IMR-90 (cell line): ENCODE measurements at regions not wholly inside any gene's neighbourhood (a gene's known extent, or its start where the extent isn't known, plus 50 kb on each side); places are given as distances from the start of the nearest gene placed in this dataset.

Source experiments
- ATAC-seq: fragments of 200-7000 bp; cut with Tn5 transposase; 2 replicates; pipeline ENCODE4 v1.9.1; 2020; ENCODE audit warnings: low read depth, mild to moderate bottlenecking, moderate library complexity
- BruUV-seq: library from RNA; stranded (reverse); fragments of 400-500 nt; replicated peaks from 2 replicates; lab custom pipeline; 2021; lab: Mats Ljungman, UMichigan
- CTCF ChIA-PET: fragments of 300-600 bp; formaldehyde crosslinking; extraction: SDS; loops from one replicate; lab custom pipeline; 2021; ENCODE audit warnings: antibody characterized with exemption; lab: Yijun Ruan, JAX
- POLR2A ChIA-PET: fragments of 300-600 bp; sonication (Branson Sonifier 250); formaldehyde crosslinking; loops from one replicate; lab custom pipeline; 2022; ENCODE audit warnings: antibody characterized with exemption; ENCODE audit not compliant: unreplicated experiment; lab: Charles Lee
- DNase-seq: peaks from one replicate; pipeline ENCODE4 v3.0.0; 2013
- H2AFZ ChIP-seq: replicated peaks from 2 replicates; pipeline ENCODE3; 2013; ENCODE audit warnings: low read length, mild to moderate bottlenecking; ENCODE audit not compliant: poor library complexity
- H2AK5ac ChIP-seq: 2 replicates; pipeline ENCODE4 v1.6.1; 2013; ENCODE audit warnings: low read depth, low read length, inconsistent platforms
- H2AK9ac ChIP-seq: replicated peaks from 2 replicates; pipeline ENCODE3; 2013; ENCODE audit warnings: mild to moderate bottlenecking, low read depth, low read length, moderate library complexity; ENCODE audit not compliant: poor library complexity
- H2BK120ac ChIP-seq: 2 replicates; pipeline ENCODE4 v1.6.1; 2013; ENCODE audit warnings: low read depth, low read length, inconsistent platforms
- H2BK15ac ChIP-seq: 3 replicates; pipeline ENCODE4 v1.6.1; 2013; ENCODE audit warnings: low read depth, low read length, inconsistent platforms
- H2BK20ac ChIP-seq: 2 replicates; pipeline ENCODE4 v1.6.1; 2013; ENCODE audit warnings: low read depth, mild to moderate bottlenecking, inconsistent platforms, low read length, moderate library complexity
- H2BK5ac ChIP-seq: 2 replicates; pipeline ENCODE4 v1.6.1; 2013; ENCODE audit warnings: mild to moderate bottlenecking, low read depth, low read length, inconsistent platforms; ENCODE audit not compliant: poor library complexity, severe bottlenecking
- H3K14ac ChIP-seq: replicated peaks from 2 replicates; pipeline ENCODE4 v1.6.1; 2013; ENCODE audit warnings: low read depth, low read length, inconsistent platforms
- H3K18ac ChIP-seq: 2 replicates; pipeline ENCODE4 v1.6.1; 2013; ENCODE audit warnings: low read depth, low read length, control low read depth
- H3K23ac ChIP-seq: 2 replicates; pipeline ENCODE4 v1.6.1; 2013; ENCODE audit warnings: low read depth, low read length, inconsistent platforms
- H3K27ac ChIP-seq: 2 replicates; pipeline ENCODE4 v1.5.1; 2013; ENCODE audit warnings: mild to moderate bottlenecking, control low read depth, low read length; ENCODE audit not compliant: insufficient read depth
- H3K27me3 ChIP-seq: 2 replicates; pipeline ENCODE4 v1.6.1; 2013; ENCODE audit warnings: low read length; ENCODE audit not compliant: control insufficient read depth, insufficient read depth
- H3K36me3 ChIP-seq: 2 replicates; pipeline ENCODE4 v1.6.1; 2013; ENCODE audit warnings: low read length, mixed read lengths; ENCODE audit not compliant: control insufficient read depth, insufficient read depth
- H3K4ac ChIP-seq: 2 replicates; pipeline ENCODE4 v1.6.1; 2013; ENCODE audit warnings: low read depth, low read length, inconsistent platforms
- H3K4me1 ChIP-seq: 2 replicates; pipeline ENCODE4 v1.6.1; 2013; ENCODE audit warnings: low read length, mixed read lengths; ENCODE audit not compliant: control insufficient read depth, insufficient read depth
- H3K4me2 ChIP-seq: 2 replicates; pipeline ENCODE4 v1.6.1; 2013; ENCODE audit warnings: low read depth, mild to moderate bottlenecking, control low read depth, low read length, moderate library complexity
- H3K4me3 ChIP-seq: 2 replicates; pipeline ENCODE4 v1.5.1; 2013; ENCODE audit warnings: low read depth, mild to moderate bottlenecking, control low read depth, low read length, moderate library complexity; ENCODE audit not compliant: insufficient read depth
- H3K56ac ChIP-seq: 2 replicates; pipeline ENCODE4 v1.6.1; 2013; ENCODE audit warnings: low read length, inconsistent platforms; ENCODE audit not compliant: insufficient read depth; ENCODE audit errors: extremely low read depth
- H3K79me1 ChIP-seq, 2 experiments: 2 replicates each; pipeline ENCODE4 v1.6.1; 2013; ENCODE audit warnings: low read length in 2 of 2, inconsistent platforms in 1 of 2, low read depth in 1 of 2
- H3K9ac ChIP-seq: 2 replicates; pipeline ENCODE4 v1.6.1; 2013; ENCODE audit warnings: low read depth, low read length, control low read depth
- H3K9me1 ChIP-seq: 2 replicates; pipeline ENCODE4 v1.6.1; 2013; ENCODE audit warnings: low read length, inconsistent platforms; ENCODE audit not compliant: insufficient read depth
- H3K9me3 ChIP-seq: 2 replicates; pipeline ENCODE4 v1.6.1; 2013; ENCODE audit warnings: low read length; ENCODE audit not compliant: control insufficient read depth, insufficient read depth
- H4K20me1 ChIP-seq: 2 replicates; pipeline ENCODE4 v1.6.1; 2013; ENCODE audit warnings: low read length, inconsistent platforms; ENCODE audit not compliant: insufficient read depth
- H4K5ac ChIP-seq: 2 replicates; pipeline ENCODE4 v1.6.1; 2013; ENCODE audit warnings: mild to moderate bottlenecking, low read depth, low read length, control low read depth
- H4K8ac ChIP-seq, 2 experiments: 2 replicates each; pipeline ENCODE4 v1.6.1; 2013; ENCODE audit warnings: low read depth in 2 of 2, low read length in 2 of 2, control low read depth in 1 of 2, inconsistent platforms in 1 of 2
- H4K91ac ChIP-seq: 2 replicates; pipeline ENCODE4 v1.6.1; 2013; ENCODE audit warnings: low read depth, low read length, inconsistent platforms; ENCODE audit not compliant: insufficient read depth
- FOS ChIP-seq: fragments of 150-350 bp; IDR thresholded peaks from 2 replicates; pipeline ENCODE4 v1.6.1; 2016; ENCODE audit warnings: low read depth, low read length
- NFE2L2 ChIP-seq: fragments of 150-350 bp; IDR thresholded peaks from 2 replicates; pipeline ENCODE4 v1.6.1; 2016; ENCODE audit warnings: low read depth, mild to moderate bottlenecking, low read length
- WGBS, 2 experiments: methylation state at CpG; one replicate each; pipeline versions ENCODE4 v1.1.5 to v1.1.7; 2013; ENCODE audit warnings: missing lambda C conversion rate in 2 of 2; ENCODE audit not compliant: insufficient read length in 1 of 2; ENCODE audit errors: extremely low coverage in 2 of 2; 5-methylcytosine and 5-hydroxymethylcytosine counted together
- dilution Hi-C: fragments of 300-500 bp; cut with HindIII; formaldehyde crosslinking; loops from one replicate; pipeline ENCODE4 v1.14.3; 2018; ENCODE audit warnings: low sequenced_read_pairs; ENCODE audit not compliant: unreplicated experiment
- in situ Hi-C: fragments of 300-500 bp; cut with MboI; formaldehyde crosslinking; loops from 3 replicates; pipeline ENCODE4 v1.14.3; 2019; ENCODE audit warnings: low sequenced_read_pairs, inconsistent platforms, mixed read lengths
- intact Hi-C: fragments of 100-400 bp; cut with micrococcal nuclease; formaldehyde crosslinking; loops from 2 replicates; pipeline ENCODE4 v1.10.0; 2022

- H3K9me3 ChIP-seq: peaks cover 3% of the 10 kb centered on the region; the same call in 1 of the 2 replicates
- no peak overlapping the region for H4K8ac ChIP-seq
- no TSS peak for BruUV-seq
- no peak overlapping the region for H2AFZ ChIP-seq
- H2BK5ac ChIP-seq: no peak overlapping the region
- WGBS, 2 experiments: 0% methylated on average over 1 of the region's 2 CpGs; no CpG with 5 or more reads in 1 of the 2 experiments
- no peaks in the 10 kb centered on the region for H3K36me3 ChIP-seq
- intact Hi-C loops: no loop called here
- dilution Hi-C loops: no loop called here
- no peak overlapping the region for H3K14ac ChIP-seq
- no peak overlapping the region for H2BK20ac ChIP-seq
- ChIA-PET CTCF (no interaction called here), POLR2A (interaction anchor here (0.6 kb wide), 1 partner anchor 107 kb away, joined by 5 read pairs; no protein-coding TSS in a partner anchor)
- H3K4me1 ChIP-seq: no peaks in the 10 kb centered on the region
- H3K23ac ChIP-seq: no peak overlapping the region
- H4K91ac ChIP-seq: no peak overlapping the region
- no peaks in the 10 kb centered on the region for H3K27me3 ChIP-seq
- no peak overlapping the region for H3K4me3 ChIP-seq
- no peak overlapping the region for H3K27ac ChIP-seq
- no peak overlapping the region for H2AK9ac ChIP-seq
- no peak overlapping the region for H4K5ac ChIP-seq
- DNase-seq (peak; percentile 41), ATAC-seq (no peak)
- no peaks in the 10 kb centered on the region for H4K20me1 ChIP-seq
- no peak overlapping the region for H2BK120ac ChIP-seq
- no peak overlapping the region for H3K56ac ChIP-seq
- no peak overlapping the region for H3K4me2 ChIP-seq
- no peak overlapping the region for H2BK15ac ChIP-seq
- H3K4ac ChIP-seq: no peak overlapping the region
- in situ Hi-C loops: no loop called here
- H3K9me1 ChIP-seq: no peaks in the 10 kb centered on the region
- TF ChIP-seq NFE2L2 (no peak), FOS (peak; percentile 19; the same call in 1 of the 2 replicates)
- no peak overlapping the region for H3K9ac ChIP-seq
- no peak overlapping the region for H3K18ac ChIP-seq
- H2AK5ac ChIP-seq: no peak overlapping the region
- H3K79me1 ChIP-seq: no peaks in the 10 kb centered on the region
These were observed 104.0 kb upstream of the ARHGEF9 start for GRCh38 chrX:63889001-63889400.
